Stimulated activated CD4-positive, alpha-beta T cell treated with anti-CD3 and anti-CD28 coated beads, Interleukin-1b, Interleukin-23, amount 100 ng/mL, for 24 hours (primary cell): ENCODE measurements at regions not wholly inside any gene's neighbourhood (a gene's known extent, or its start where the extent isn't known, plus 50 kb on each side); places are given as distances from the start of the nearest gene placed in this dataset.

Source experiments
- DNase-seq, 4 experiments: peaks; one replicate each; pipeline ENCODE4 v3.0.0-alpha.2; 2020; ENCODE audit warnings: low read depth in 4 of 4, low spot score in 1 of 4

- DNase-seq, result no peak
Observed at GRCh38 chr7:156480671-156481070, 159.9 kb upstream of the RNF32 start.

- DNase-seq, result no peak
Observed at GRCh38 chr7:156479596-156479995, 161.0 kb upstream of the RNF32 start.

- no peak for DNase-seq
Observed at GRCh38 chr7:156478486-156478885, 162.1 kb upstream of the RNF32 start.

- DNase-seq, result no peak
Observed at GRCh38 chr7:156475666-156476065, 164.9 kb upstream of the RNF32 start.

GRCh38 chr7:156475179-156475578 is 165.4 kb upstream of the RNF32 start:
- DNase-seq, result no peak

GRCh38 chr7:156474241-156474743 is 166.3 kb upstream of the RNF32 start:
- DNase-seq, result no peak

GRCh38 chr7:156473476-156474240 is 166.9 kb upstream of the RNF32 start:
- DNase-seq, result peak in 2 of 4 experiments; percentile 8 to 11

GRCh38 chr7:156472267-156472666 is 168.3 kb upstream of the RNF32 start:
- no peak for DNase-seq

- no peak for DNase-seq
Observed at GRCh38 chr7:156470399-156471320, 169.9 kb upstream of the RNF32 start.

GRCh38 chr7:156466955-156467625 is 173.5 kb upstream of the RNF32 start:
- DNase-seq, result no peak

GRCh38 chr7:156466272-156466671 is 174.3 kb upstream of the RNF32 start:
- DNase-seq, result no peak

GRCh38 chr7:156465186-156465585 is 175.4 kb upstream of the RNF32 start:
- no peak for DNase-seq

GRCh38 chr7:156464339-156464738 is 176.2 kb upstream of the RNF32 start:
- no peak for DNase-seq

- no peak for DNase-seq
Observed at GRCh38 chr7:156463280-156463679, 177.3 kb upstream of the RNF32 start.

GRCh38 chr7:156461881-156462665 is 178.5 kb upstream of the RNF32 start:
- DNase-seq, result no peak

- no peak for DNase-seq
Observed at GRCh38 chr7:156460858-156461627, 179.5 kb upstream of the RNF32 start.

GRCh38 chr7:156459582-156459981 is 181.0 kb upstream of the RNF32 start:
- no peak for DNase-seq

GRCh38 chr7:156459067-156459466 is 181.5 kb upstream of the RNF32 start:
- DNase-seq, result no peak

GRCh38 chr7:156458011-156458410 is 182.6 kb upstream of the RNF32 start:
- DNase-seq, result no peak
